OCI-LY3 (cell line): ENCODE measurements at regions not wholly inside any gene's neighbourhood (a gene's known extent, or its start where the extent isn't known, plus 50 kb on each side); places are given as distances from the start of the nearest gene placed in this dataset.

ENCODE experiments used
- CTCF ChIP-seq: fragments of 200-600, 300-600 bp; sonication (generic); IDR thresholded peaks from 2 replicates; pipeline ENCODE4 v1.5.1; 2014; ENCODE audit warnings: antibody characterized with exemption, low read length, low read depth
- EZH2phosphoT487 ChIP-seq: fragments of 200-600 bp; shearing (Covaris generic); IDR thresholded peaks from 2 replicates; pipeline ENCODE4 v1.6.1; 2018; ENCODE audit warnings: antibody characterized with exemption, mixed run types, low read depth

DNA sequence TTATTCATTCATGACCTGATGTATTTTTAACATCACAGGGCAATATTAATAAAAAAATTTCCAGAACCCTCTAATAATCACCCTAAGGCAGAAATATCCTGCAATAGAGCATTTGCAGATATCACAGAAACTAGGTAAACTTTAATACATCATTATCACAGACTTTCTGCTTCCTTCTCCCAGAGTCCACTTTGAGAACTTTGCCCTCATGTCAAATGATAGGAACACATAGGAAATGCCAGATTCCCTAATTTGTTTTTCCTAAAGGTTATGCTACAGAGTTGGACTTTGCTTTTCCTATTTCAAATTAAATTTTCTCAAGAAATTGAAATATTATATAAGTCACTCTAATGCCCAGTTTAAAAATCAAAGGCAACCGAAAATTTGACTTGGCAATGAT lies 352.8 kb upstream of the LRP1B start:
- TF ChIP-seq CTCF (no peak), EZH2phosphoT487 (no peak)
